ENCODE measurements at regions not wholly inside any gene's neighbourhood (a gene's known extent, or its start where the extent isn't known, plus 50 kb on each side); places are given as distances from the start of the nearest gene placed in this dataset.

DNA sequence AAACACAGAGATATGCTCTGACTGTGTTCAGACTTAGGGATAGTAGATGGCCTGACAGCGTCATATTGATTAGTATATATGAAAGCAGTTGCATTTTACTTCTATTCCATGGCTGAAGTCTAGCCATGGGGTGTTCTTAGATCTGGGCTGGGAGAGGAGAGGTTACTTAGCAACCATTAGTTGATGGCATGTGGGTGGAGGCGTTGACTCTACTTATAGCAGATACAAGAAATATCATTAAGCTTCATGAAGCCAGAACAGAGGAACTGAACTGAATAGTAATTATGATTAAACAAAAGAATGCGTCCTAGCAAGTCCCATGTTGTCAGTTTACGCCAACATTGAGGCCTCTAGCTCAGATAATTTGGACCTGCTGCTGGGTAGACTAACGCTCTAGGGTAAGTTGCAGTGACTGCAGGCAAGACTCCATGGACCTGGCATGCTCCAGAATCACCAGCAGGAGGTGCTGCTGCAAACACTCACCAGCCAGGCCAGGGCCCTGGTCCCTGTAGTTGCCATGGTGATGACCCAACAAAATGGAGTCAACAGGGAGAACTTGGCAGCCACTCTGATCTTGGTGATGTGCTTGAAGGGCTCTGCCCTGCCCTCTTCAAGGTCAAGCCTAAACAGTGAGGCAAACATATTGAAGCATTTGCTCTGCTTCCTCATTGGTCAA lies 477.3 kb downstream of the PREX1 start:
- Histone ChIP-seq H3K27me3 (ENCODE audit: control insufficient read depth, insufficient read depth, low read length) (no peaks in the 10 kb centered on the region), H3K4me3 (ENCODE audit: low read depth, low read length) (no peak overlapping the region), H3K9me3 (ENCODE audit: control insufficient read depth, insufficient read depth, low read length) (peaks cover 3% of the 10 kb centered on the region), H3K4me1 (ENCODE audit: control insufficient read depth, insufficient read depth, low read length) (peaks cover 5% of the 10 kb centered on the region), H3K27ac (ENCODE audit: low read depth, low read length) (no peak overlapping the region), H3K36me3 (ENCODE audit: control insufficient read depth, insufficient read depth, low read length) (no peaks in the 10 kb centered on the region)
- 71% methylated on average over 3 of the region's 5 CpGs for WGBS (ENCODE audit: insufficient coverage)
- peak in 1 of 6 donors; percentile 54 for DNase-seq (ENCODE audit: low read depth in 4 of 6, low spot score in 6 of 6)

DNA sequence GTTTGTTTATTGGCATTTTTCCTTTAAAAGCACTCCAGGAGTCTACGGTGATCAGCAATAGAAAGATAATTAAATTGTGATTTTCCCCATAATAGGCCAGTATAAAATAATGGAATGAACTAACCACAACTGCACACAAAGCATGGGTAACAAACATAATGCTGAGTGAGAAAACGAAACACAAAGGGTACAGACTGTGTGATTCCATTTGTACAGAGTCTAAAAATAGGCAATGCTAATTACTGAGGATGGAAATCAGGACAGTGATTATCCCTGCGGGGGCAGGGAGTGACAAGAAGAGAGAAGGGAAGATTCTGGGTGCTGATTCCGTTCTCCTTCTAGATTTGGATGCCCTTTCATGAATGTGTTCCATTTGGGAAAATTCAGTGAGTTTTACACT lies 478.1 kb downstream of the PREX1 start:
- 62% methylated on average over 3 of the region's 4 CpGs for WGBS (ENCODE audit: insufficient coverage)
- Histone ChIP-seq H3K9me3 (ENCODE audit: control insufficient read depth, insufficient read depth, low read length) (peaks cover 3% of the 10 kb centered on the region), H3K27ac (ENCODE audit: low read depth, low read length) (no peak overlapping the region), H3K36me3 (ENCODE audit: control insufficient read depth, insufficient read depth, low read length) (no peaks in the 10 kb centered on the region), H3K4me1 (ENCODE audit: control insufficient read depth, insufficient read depth, low read length) (peaks cover 5% of the 10 kb centered on the region), H3K4me3 (ENCODE audit: low read depth, low read length) (no peak overlapping the region), H3K27me3 (ENCODE audit: control insufficient read depth, insufficient read depth, low read length) (no peaks in the 10 kb centered on the region)
- peak in 1 of 6 donors; percentile 58 for DNase-seq (ENCODE audit: low read depth in 4 of 6, low spot score in 6 of 6)

DNA sequence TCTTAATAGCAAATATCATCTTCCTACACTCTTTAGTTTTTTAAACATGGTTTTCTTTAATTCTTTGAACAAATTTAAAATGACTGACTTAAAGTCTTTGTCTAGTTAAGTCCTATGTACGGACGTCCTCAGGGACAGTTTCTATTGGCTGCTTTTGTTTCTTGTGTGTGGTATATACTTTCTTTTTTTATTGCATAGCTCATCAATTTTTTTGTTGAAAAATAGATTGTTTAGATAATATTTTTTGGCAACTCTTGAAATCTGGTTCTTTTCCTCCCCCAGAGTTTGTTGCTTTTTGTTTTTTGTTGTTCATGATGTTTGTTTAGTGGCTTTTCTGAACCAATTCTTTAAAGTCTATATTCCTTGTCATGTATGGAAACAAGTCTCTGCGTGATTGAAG lies 479.8 kb downstream of the PREX1 start:
- WGBS (ENCODE audit: insufficient coverage), result no CpG with 5 or more reads among the region's 3 CpGs
- Histone ChIP-seq H3K27me3 (ENCODE audit: control insufficient read depth, insufficient read depth, low read length) (no peaks in the 10 kb centered on the region), H3K4me3 (ENCODE audit: low read depth, low read length) (no peak overlapping the region), H3K27ac (ENCODE audit: low read depth, low read length) (no peak overlapping the region), H3K4me1 (ENCODE audit: control insufficient read depth, insufficient read depth, low read length) (peaks cover 5% of the 10 kb centered on the region), H3K9me3 (ENCODE audit: control insufficient read depth, insufficient read depth, low read length) (peaks cover 3% of the 10 kb centered on the region), H3K36me3 (ENCODE audit: control insufficient read depth, insufficient read depth, low read length) (no peaks in the 10 kb centered on the region)
- DNase-seq (ENCODE audit: low read depth in 4 of 6, low spot score in 6 of 6), result no peak

DNA sequence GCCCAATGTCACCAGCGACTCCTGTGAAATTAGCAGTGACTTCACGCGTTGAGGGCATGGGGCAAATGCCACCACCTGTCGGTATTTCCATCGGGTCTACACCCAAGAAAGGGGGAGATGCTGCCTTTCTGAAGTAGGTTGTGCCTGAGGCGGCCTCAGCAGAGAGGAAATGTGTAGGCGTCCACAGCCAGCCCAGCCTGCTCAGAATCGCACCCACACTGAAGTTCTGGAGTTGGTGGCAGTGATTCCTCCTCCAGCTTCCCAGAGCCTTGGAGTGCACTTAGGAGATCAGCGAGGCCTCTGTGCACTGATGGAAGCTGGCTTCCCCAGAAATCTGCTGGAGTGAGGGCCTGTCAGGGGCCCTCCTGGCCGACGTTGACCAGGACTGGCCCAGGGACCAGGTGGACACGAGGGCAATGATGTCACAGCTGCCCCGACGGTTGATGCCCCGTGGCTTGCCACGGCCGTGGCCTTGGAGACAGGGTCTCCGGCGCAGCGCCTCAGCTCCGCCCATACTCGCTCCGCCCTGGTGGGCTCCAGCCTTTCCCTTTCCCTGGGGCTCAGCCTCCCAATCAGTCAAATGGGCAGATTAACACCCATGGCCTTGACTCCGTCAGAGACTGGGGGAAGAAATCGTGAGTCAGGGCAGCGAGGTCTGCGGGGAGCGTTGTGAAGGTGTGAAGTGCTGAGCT lies 484.8 kb downstream of the PREX1 start:
- Histone ChIP-seq H3K36me3 (ENCODE audit: control insufficient read depth, insufficient read depth, low read length) (no peaks in the 10 kb centered on the region), H3K9me3 (ENCODE audit: control insufficient read depth, insufficient read depth, low read length) (peaks cover 3% of the 10 kb centered on the region), H3K4me1 (ENCODE audit: control insufficient read depth, insufficient read depth, low read length) (peaks cover 11% of the 10 kb centered on the region), H3K27me3 (ENCODE audit: control insufficient read depth, insufficient read depth, low read length) (peaks cover 3% of the 10 kb centered on the region), H3K4me3 (ENCODE audit: low read depth, low read length) (no peak overlapping the region), H3K27ac (ENCODE audit: low read depth, low read length) (no peak overlapping the region)
- DNase-seq (ENCODE audit: low read depth in 4 of 6, low spot score in 6 of 6), result no peak
- 92% methylated on average over 27 of the region's 28 CpGs for WGBS (ENCODE audit: insufficient coverage)

DNA sequence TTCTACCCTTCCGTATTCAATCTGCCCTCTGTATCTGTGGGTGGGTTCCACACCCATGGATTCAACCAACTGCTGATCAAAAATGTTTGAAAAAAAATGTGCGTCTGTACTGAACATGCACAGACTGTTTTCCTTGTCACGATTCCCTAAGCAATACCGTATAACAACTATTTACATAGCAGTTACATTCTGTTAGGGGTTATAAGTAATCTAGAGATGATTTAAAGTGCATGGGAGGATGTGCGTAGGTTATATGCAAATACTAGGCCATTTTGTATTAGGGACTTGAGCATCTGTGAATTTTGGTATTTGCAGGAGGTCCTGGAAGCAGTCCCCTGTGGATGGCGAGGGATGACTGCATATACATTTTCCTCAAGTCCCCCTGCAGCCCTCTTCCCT lies 486.9 kb downstream of the PREX1 start:
- Histone ChIP-seq H3K4me1 (ENCODE audit: control insufficient read depth, insufficient read depth, low read length) (peaks cover 11% of the 10 kb centered on the region), H3K4me3 (ENCODE audit: low read depth, low read length) (no peak overlapping the region), H3K9me3 (ENCODE audit: control insufficient read depth, insufficient read depth, low read length) (no peaks in the 10 kb centered on the region), H3K36me3 (ENCODE audit: control insufficient read depth, insufficient read depth, low read length) (no peaks in the 10 kb centered on the region), H3K27me3 (ENCODE audit: control insufficient read depth, insufficient read depth, low read length) (peaks cover 3% of the 10 kb centered on the region), H3K27ac (ENCODE audit: low read depth, low read length) (no peak overlapping the region)
- WGBS (ENCODE audit: insufficient coverage), result 73% methylated on average over 3 of the region's 6 CpGs
- DNase-seq (ENCODE audit: low read depth in 4 of 6, low spot score in 6 of 6), result peak in 2 of 6 donors; percentile 11 to 74

DNA sequence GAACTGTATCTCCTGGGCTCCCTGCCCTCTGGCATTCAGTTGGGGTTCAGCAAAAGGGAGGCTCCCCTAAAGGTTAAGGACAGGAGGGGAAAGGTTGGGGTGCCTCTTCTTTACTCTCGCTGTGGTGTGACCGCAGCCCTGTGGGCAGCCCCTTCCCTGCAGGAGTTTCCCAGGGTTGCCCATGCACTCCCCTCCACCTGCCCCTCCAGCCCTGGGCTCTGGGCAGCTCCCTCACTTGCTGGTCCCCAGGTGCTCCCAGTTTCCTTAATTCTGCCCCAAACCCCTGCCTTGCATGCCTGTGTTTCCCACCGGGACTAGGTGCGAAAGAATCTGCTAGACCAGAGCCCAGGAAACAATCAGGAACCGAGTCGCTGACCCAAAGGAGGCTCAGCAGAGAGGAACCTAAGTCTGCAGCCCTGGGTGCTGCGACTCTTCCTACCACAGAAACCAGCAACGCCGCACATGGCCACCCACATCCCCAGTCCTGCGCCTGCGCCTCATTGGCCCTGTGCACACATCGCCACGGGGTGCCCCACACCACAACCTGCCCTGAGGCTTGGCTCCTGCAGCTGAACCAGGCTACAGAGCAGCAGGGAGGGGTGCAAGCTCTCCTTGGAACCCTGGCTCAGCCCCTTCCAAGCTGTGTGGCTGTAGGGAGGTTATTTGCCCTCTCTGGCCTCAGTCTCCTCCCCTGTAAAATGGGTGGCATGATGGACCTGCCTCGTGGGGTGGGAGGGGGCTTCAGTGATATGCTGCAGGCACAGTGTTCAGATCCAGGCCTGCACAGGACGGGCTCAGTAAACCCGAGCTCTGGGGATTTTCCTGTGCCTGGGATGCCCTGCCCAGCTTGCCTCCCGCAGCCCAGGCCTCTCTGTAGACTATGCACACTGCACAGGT lies 487.6 kb downstream of the PREX1 start:
- Histone ChIP-seq H3K9me3 (ENCODE audit: control insufficient read depth, insufficient read depth, low read length) (no peaks in the 10 kb centered on the region), H3K36me3 (ENCODE audit: control insufficient read depth, insufficient read depth, low read length) (no peaks in the 10 kb centered on the region), H3K27ac (ENCODE audit: low read depth, low read length) (no peak overlapping the region), H3K4me1 (ENCODE audit: control insufficient read depth, insufficient read depth, low read length) (peaks cover 11% of the 10 kb centered on the region), H3K27me3 (ENCODE audit: control insufficient read depth, insufficient read depth, low read length) (peaks cover 3% of the 10 kb centered on the region), H3K4me3 (ENCODE audit: low read depth, low read length) (no peak overlapping the region)
- no peak for DNase-seq (ENCODE audit: low read depth in 4 of 6, low spot score in 6 of 6)
- 86% methylated on average over 14 of the region's 17 CpGs for WGBS (ENCODE audit: insufficient coverage)

DNA sequence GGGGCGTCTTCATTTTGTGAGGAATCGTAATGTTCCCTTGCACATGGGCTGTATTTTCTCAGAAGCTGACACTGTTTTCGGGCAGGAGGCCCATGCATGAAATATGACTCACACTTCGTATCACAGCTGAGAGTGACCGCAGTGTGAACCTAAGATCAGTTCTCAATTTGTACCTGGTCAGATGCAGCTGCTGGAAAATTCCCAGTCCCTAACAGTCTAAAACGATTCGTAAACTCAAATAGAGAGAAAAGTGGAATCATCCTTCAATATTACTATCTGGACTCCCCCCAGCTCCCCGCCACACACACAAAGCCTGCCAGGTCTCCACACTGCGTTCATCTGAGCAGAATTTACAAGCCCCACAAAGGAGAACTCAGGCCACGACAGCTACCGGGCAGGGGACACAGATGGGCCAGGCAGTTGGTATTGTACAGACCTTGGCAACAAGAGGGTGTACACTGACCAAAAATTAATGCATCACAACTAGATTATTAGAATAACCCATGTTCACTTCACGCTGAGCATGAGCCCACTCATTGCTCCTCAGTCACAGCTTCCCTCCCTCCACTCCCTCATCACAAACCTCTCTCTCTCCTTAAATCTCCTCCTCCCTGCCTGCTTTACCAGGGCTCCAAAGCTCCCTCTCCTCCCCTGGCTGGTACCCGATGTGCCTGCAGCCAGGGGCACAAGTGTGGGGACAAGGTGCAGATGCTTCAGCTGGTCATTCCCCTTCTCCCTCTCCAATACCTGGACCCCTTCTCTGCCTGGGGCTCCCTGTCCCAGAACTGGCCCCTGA lies 488.4 kb downstream of the PREX1 start:
- peaks cover 11% of the 10 kb centered on the region for H3K4me1 ChIP-seq (ENCODE audit: control insufficient read depth, insufficient read depth, low read length)
- H3K4me3 ChIP-seq (ENCODE audit: low read depth, low read length), result no peak overlapping the region
- no peak overlapping the region for H3K27ac ChIP-seq (ENCODE audit: low read depth, low read length)
- no peaks in the 10 kb centered on the region for H3K36me3 ChIP-seq (ENCODE audit: control insufficient read depth, insufficient read depth, low read length)
- H3K27me3 ChIP-seq (ENCODE audit: control insufficient read depth, insufficient read depth, low read length), result peaks cover 3% of the 10 kb centered on the region
- 29% methylated on average over 11 of the region's 13 CpGs for WGBS (ENCODE audit: insufficient coverage)
- H3K9me3 ChIP-seq (ENCODE audit: control insufficient read depth, insufficient read depth, low read length), result no peaks in the 10 kb centered on the region
- peak in 2 of 6 donors; percentile 60 to 72 for DNase-seq (ENCODE audit: low read depth in 4 of 6, low spot score in 6 of 6)

DNA sequence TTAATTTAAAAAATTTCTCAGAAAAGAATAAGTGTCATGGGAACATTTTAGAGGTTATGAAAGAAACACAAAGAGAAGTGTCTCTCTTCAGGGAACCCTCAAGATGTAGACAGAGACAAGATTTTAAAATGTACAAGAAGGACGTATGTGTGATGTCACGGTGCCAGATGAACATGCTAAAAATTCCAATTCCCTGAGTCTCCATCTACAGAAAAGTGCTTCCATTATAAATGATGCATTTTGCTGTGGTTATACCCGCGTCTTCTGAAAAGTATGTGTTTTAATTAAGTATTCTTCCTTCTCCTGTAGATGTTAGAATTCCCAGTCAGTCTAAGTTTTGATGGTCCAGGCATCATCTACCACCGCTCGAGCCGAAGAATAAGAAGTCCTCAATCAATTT lies 489.1 kb downstream of the PREX1 start:
- Histone ChIP-seq H3K9me3 (ENCODE audit: control insufficient read depth, insufficient read depth, low read length) (no peaks in the 10 kb centered on the region), H3K27ac (ENCODE audit: low read depth, low read length) (no peak overlapping the region), H3K27me3 (ENCODE audit: control insufficient read depth, insufficient read depth, low read length) (peaks cover 3% of the 10 kb centered on the region), H3K4me3 (ENCODE audit: low read depth, low read length) (no peak overlapping the region), H3K4me1 (ENCODE audit: control insufficient read depth, insufficient read depth, low read length) (peaks cover 11% of the 10 kb centered on the region), H3K36me3 (ENCODE audit: control insufficient read depth, insufficient read depth, low read length) (no peaks in the 10 kb centered on the region)
- DNase-seq (ENCODE audit: low read depth in 4 of 6, low spot score in 6 of 6), result peak in 1 of 6 donors; percentile 13
- WGBS (ENCODE audit: insufficient coverage), result 42% methylated on average over 3 of the region's 7 CpGs

DNA sequence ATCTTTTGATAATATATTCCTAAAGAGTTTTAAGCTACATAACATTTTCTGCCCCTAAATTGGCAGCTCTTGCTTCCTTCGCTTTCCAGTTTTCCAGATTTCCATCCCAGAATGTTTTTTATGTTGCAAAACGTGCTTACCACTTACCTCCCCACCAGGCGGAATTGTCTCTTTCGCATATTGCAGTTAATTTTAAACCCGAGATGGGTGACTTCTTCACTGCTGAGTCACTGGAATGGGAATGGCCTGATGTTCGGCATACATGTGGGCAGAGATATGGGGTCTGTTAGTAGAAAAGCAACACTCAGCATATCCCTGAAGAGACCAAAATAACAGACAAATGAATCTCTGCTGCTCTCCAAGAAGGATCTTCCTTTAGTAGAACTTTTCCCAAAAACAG lies 491.2 kb downstream of the PREX1 start:
- peak in 1 of 6 donors; percentile 72 for DNase-seq (ENCODE audit: low read depth in 4 of 6, low spot score in 6 of 6)
- H3K27ac ChIP-seq (ENCODE audit: low read depth, low read length), result no peak overlapping the region
- 100% methylated on average over 1 of the region's 6 CpGs for WGBS (ENCODE audit: insufficient coverage)
- no peak overlapping the region for H3K4me3 ChIP-seq (ENCODE audit: low read depth, low read length)
- no peaks in the 10 kb centered on the region for H3K27me3 ChIP-seq (ENCODE audit: control insufficient read depth, insufficient read depth, low read length)
- H3K4me1 ChIP-seq (ENCODE audit: control insufficient read depth, insufficient read depth, low read length), result peaks cover 11% of the 10 kb centered on the region
- no peaks in the 10 kb centered on the region for H3K36me3 ChIP-seq (ENCODE audit: control insufficient read depth, insufficient read depth, low read length)
- H3K9me3 ChIP-seq (ENCODE audit: control insufficient read depth, insufficient read depth, low read length), result no peaks in the 10 kb centered on the region

All from spinal cord (tissue), 9 donors.